Bronchial epithelial cell (primary cell): ENCODE measurements at regions not wholly inside any gene's neighbourhood (a gene's known extent, or its start where the extent isn't known, plus 50 kb on each side); places are given as distances from the start of the nearest gene placed in this dataset.

ENCODE experiments used
- DNase-seq: peaks from one replicate; pipeline ENCODE4 v3.0.0-alpha.2; 2010; ENCODE audit warnings: low read depth
- FAIRE-seq: peaks from 2 replicates; lab custom pipeline; 2011; peaks lifted over from hg19 to GRCh38; lab: Jason Lieb, UNC
- H3K27me3 ChIP-seq: 2 replicates; pipeline ENCODE4 v1.5.1; 2011; ENCODE audit warnings: low read length; ENCODE audit not compliant: control insufficient read depth, insufficient read depth
- H3K36me3 ChIP-seq: 2 replicates; pipeline ENCODE4 v1.5.1; 2011; ENCODE audit warnings: low read length; ENCODE audit not compliant: control insufficient read depth, insufficient read depth
- H3K4me3 ChIP-seq: 2 replicates; pipeline ENCODE4 v1.5.1; 2011; ENCODE audit warnings: mild to moderate bottlenecking, low read depth, low read length, control low read depth
- TF ChIP-seq, protein P1 (sequence below): IDR thresholded peaks from 2 replicates; pipeline ENCODE4 v1.5.1; 2011; ENCODE audit warnings: mild to moderate bottlenecking, moderate library complexity, low read length, control low read depth, inconsistent platforms; ENCODE audit not compliant: insufficient read depth, severe bottlenecking

GRCh38 chr6:113403966-113404595 lies 453.1 kb upstream of the MARCKS start:
- H3K36me3 ChIP-seq: no peaks in the 10 kb centered on the region
- H3K27me3 ChIP-seq: no peaks in the 10 kb centered on the region
- TF ChIP-seq, protein P1, sequence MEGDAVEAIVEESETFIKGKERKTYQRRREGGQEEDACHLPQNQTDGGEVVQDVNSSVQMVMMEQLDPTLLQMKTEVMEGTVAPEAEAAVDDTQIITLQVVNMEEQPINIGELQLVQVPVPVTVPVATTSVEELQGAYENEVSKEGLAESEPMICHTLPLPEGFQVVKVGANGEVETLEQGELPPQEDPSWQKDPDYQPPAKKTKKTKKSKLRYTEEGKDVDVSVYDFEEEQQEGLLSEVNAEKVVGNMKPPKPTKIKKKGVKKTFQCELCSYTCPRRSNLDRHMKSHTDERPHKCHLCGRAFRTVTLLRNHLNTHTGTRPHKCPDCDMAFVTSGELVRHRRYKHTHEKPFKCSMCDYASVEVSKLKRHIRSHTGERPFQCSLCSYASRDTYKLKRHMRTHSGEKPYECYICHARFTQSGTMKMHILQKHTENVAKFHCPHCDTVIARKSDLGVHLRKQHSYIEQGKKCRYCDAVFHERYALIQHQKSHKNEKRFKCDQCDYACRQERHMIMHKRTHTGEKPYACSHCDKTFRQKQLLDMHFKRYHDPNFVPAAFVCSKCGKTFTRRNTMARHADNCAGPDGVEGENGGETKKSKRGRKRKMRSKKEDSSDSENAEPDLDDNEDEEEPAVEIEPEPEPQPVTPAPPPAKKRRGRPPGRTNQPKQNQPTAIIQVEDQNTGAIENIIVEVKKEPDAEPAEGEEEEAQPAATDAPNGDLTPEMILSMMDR: no peak
- no peak overlapping the region for H3K4me3 ChIP-seq
- FAIRE-seq: no peak
- DNase-seq: no peak

- H3K36me3 ChIP-seq: no peaks in the 10 kb centered on the region
- FAIRE-seq: no peak
- no peaks in the 10 kb centered on the region for H3K27me3 ChIP-seq
- no peak for DNase-seq
- TF ChIP-seq, protein P1: no peak
- no peak overlapping the region for H3K4me3 ChIP-seq
Observed at GRCh38 chr6:113405326-113406047, 451.7 kb upstream of the MARCKS start.

- Histone ChIP-seq H3K27me3 (no peaks in the 10 kb centered on the region), H3K4me3 (no peak overlapping the region), H3K36me3 (no peaks in the 10 kb centered on the region)
- DNase-seq (no peak), FAIRE-seq (peak; percentile 93)
- TF ChIP-seq, protein P1: no peak
Observed at GRCh38 chr6:113406048-113406695, 451.0 kb upstream of the MARCKS start.

DNA sequence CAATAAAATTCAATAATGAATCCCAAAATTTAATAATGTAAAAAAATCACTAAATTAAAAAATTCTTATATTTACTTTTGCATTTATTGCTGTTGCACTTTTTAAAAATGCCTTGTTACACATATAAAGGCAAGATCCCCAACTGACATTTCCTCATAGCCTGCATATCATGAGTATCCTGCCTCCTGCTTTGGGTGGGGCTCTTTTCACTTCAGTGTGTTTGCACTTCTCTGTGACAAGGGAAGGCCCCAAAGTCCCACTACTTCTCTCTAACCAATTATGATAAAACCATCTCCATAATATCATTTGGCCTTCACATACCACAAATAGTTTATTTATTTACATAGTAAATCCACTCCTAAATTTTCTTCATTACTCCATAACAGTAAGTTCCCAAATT lies 446.1 kb upstream of the MARCKS start:
- Histone ChIP-seq H3K4me3 (no peak overlapping the region), H3K36me3 (no peaks in the 10 kb centered on the region), H3K27me3 (no peaks in the 10 kb centered on the region)
- FAIRE-seq: no peak
- TF ChIP-seq, protein P1: no peak
- peak; percentile 52 for DNase-seq

DNA sequence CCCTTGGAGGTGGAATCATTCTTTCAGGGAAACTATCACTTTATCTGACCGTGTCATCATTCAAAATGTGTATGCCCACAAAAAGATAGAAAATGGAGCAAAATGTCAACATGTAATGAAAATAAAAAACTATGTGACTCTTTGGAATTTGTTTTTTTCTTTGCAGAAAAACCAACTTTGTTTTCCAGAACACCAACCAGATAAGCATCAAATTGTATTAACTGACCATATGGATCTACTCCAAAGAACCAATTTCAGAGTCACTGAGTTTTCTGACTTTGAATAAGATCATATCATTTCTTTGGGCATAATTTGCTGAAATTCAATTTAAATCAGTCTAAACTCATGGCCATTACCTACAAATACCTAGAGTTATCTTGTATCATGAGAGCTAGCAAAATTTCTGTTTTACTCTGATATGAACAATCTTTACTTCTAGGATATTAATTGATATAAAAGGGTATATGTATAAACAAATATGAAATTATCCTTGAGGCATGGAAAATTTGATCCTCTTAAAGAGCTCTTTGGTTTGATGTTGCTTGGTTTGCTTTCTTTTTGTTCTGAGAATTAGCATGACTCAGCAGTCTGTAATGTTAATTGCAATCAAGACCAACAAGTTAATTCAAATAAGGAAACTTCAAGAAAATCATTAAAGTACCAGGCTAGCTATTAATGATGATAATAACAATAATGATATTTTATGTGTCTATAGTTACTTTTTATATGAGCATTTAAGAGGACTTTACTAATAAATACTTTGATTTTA lies 444.4 kb upstream of the MARCKS start:
- TF ChIP-seq, protein P1: no peak
- no peaks in the 10 kb centered on the region for H3K27me3 ChIP-seq
- no peak overlapping the region for H3K4me3 ChIP-seq
- no peak for FAIRE-seq
- peak; percentile 50 for DNase-seq
- H3K36me3 ChIP-seq: no peaks in the 10 kb centered on the region
